ENCODE measurements at regions not wholly inside any gene's neighbourhood (a gene's known extent, or its start where the extent isn't known, plus 50 kb on each side); places are given as distances from the start of the nearest gene placed in this dataset.

DNA sequence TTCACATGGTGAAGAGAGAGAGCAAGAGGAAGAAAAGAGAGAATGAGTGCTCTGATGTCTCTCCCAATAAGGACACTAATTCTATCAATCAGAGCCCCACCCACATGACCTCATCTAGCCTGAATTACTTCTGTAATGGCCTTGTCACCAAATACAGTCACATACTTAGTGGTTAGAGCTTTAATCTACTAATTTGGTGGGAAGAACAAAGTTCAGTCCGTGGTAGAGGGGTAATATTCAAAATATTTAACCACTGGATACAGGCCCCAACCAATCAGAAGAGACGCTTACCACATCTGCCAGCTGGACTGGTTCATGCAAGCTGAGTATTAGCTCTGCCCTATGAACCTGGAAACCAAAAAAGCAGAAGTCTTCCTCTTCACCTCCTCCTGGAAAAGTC, 336.3 kb upstream of the NFE2L3 start:
- Histone ChIP-seq H3K79me2 (ENCODE audit: control insufficient read depth, insufficient read depth, low read length) (no peaks in the 10 kb centered on the region), H3K4me3 (ENCODE audit: control extremely low read depth in 1 of 5, extremely low read depth in 1 of 5, insufficient read depth in 1 of 5, low read depth in 2 of 5, low read length in 4 of 5) (no peak overlapping the region), H3K27ac (ENCODE audit: low read length in 2 of 2) (no peak overlapping the region), H3K4me2 (replicated peaks; ENCODE audit: low read depth, low read length, poor library complexity, severe bottlenecking) (no peak overlapping the region), H3K9me3 (ENCODE audit: control extremely low read depth in 1 of 3, control insufficient read depth in 2 of 3, insufficient read depth in 1 of 3, low read length in 2 of 3) (peaks cover 0 to 2% (median 0%) of the 10 kb centered on the region in 3 donors), H3K9ac (ENCODE audit: low read length) (no peak overlapping the region), H4K20me1 (ENCODE audit: control insufficient read depth, insufficient read depth, low read length, poor library complexity, severe bottlenecking) (no peaks in the 10 kb centered on the region), H2AFZ (ENCODE audit: insufficient read depth, low read depth, low read length, poor library complexity, severe bottlenecking) (no peak overlapping the region), H3K36me3 (replicated peaks in 1 of 2; ENCODE audit: control extremely low read depth in 1 of 2, control insufficient read depth in 1 of 2, extremely low read depth in 1 of 2, insufficient read depth in 2 of 2, low read length in 1 of 2) (no peaks in the 10 kb centered on the region), H3K4me1 (ENCODE audit: control insufficient read depth in 2 of 2, insufficient read depth in 2 of 2, low read length in 2 of 2) (no peaks in the 10 kb centered on the region), H3K27me3 (replicated peaks in 1 of 4; ENCODE audit: control extremely low read depth in 1 of 4, control insufficient read depth in 3 of 4, insufficient read depth in 4 of 4, low read length in 3 of 4) (peaks cover 0 to 9% (median 2%) of the 10 kb centered on the region in 4 experiments)
- no peak for TF ChIP-seq EZH2 (IDR thresholded peaks at IDR 0.05; ENCODE audit: borderline replicate concordance, insufficient read depth, low read depth, low read length, poor library complexity, severe bottlenecking)
- TF ChIP-seq, protein P1, sequence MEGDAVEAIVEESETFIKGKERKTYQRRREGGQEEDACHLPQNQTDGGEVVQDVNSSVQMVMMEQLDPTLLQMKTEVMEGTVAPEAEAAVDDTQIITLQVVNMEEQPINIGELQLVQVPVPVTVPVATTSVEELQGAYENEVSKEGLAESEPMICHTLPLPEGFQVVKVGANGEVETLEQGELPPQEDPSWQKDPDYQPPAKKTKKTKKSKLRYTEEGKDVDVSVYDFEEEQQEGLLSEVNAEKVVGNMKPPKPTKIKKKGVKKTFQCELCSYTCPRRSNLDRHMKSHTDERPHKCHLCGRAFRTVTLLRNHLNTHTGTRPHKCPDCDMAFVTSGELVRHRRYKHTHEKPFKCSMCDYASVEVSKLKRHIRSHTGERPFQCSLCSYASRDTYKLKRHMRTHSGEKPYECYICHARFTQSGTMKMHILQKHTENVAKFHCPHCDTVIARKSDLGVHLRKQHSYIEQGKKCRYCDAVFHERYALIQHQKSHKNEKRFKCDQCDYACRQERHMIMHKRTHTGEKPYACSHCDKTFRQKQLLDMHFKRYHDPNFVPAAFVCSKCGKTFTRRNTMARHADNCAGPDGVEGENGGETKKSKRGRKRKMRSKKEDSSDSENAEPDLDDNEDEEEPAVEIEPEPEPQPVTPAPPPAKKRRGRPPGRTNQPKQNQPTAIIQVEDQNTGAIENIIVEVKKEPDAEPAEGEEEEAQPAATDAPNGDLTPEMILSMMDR (IDR thresholded peaks at IDR 0.05) = no peak
- no peak for DNase-seq
- Mint-ChIP-seq H3K9me3 (ENCODE audit: insufficient read depth) (peaks cover 10% of the 10 kb centered on the region), H3K27me3 (peaks cover 50% of the 10 kb centered on the region), H3K27ac (no peak overlapping the region), H3K4me1 (no peaks in the 10 kb centered on the region), H3K4me3 (no peak overlapping the region)
- CTCF ChIA-PET = interaction anchor here (1.1 kb wide), 1 partner anchor 37 kb away, joined by 3 read pairs; no protein-coding TSS in a partner anchor
- no peak for ATAC-seq (ENCODE audit: low read depth)
- intact Hi-C loops (cut with micrococcal nuclease) = no loop called here
- POLR2A ChIA-PET = no interaction called here
- no CpG with 5 or more reads among the region's 2 CpGs for WGBS (ENCODE audit: insufficient coverage)

DNA sequence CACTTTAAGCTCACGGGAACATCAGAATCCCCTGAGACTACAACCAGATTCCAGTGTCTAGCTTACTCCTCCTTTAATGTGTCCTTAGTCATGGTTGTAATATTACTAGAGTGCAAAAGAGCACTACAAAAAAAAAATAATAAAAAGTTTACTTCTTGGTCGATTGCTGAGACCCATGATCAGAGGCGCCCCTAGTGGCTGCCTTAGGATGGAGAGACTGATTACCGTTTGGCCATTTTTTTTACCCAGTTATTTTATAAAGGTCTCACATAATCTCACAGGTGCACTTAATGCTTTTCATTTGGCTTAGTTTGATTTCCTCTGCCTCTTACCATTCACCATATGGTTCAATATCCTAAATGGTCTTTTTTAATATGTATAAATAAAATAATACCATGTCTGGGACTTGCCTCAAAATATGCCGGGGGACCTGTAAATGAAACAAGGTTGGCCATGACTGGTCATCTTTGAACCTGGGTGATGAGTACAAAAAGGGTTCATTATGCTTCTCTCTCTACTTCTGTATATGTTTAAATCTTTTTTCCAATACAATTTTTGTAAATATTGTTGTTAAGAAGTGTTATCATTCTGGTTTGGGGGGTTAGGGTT, 331.5 kb upstream of the NFE2L3 start:
- Histone ChIP-seq H3K79me2 (ENCODE audit: control insufficient read depth, insufficient read depth, low read length) (no peaks in the 10 kb centered on the region), H3K9me3 (ENCODE audit: control extremely low read depth in 1 of 3, control insufficient read depth in 2 of 3, insufficient read depth in 1 of 3, low read length in 2 of 3) (peaks cover 0 to 2% (median 0%) of the 10 kb centered on the region in 3 donors), H3K9ac (ENCODE audit: low read length) (no peak overlapping the region), H3K4me3 (ENCODE audit: control extremely low read depth in 1 of 5, extremely low read depth in 1 of 5, insufficient read depth in 1 of 5, low read depth in 2 of 5, low read length in 4 of 5) (no peak overlapping the region), H3K27me3 (replicated peaks in 1 of 4; ENCODE audit: control extremely low read depth in 1 of 4, control insufficient read depth in 3 of 4, insufficient read depth in 4 of 4, low read length in 3 of 4) (peaks cover 0 to 8% (median 6%) of the 10 kb centered on the region in 4 experiments), H3K27ac (ENCODE audit: low read length in 2 of 2) (no peak overlapping the region), H3K4me2 (replicated peaks; ENCODE audit: low read depth, low read length, poor library complexity, severe bottlenecking) (no peak overlapping the region), H4K20me1 (ENCODE audit: control insufficient read depth, insufficient read depth, low read length, poor library complexity, severe bottlenecking) (no peaks in the 10 kb centered on the region), H3K36me3 (replicated peaks in 1 of 2; ENCODE audit: control extremely low read depth in 1 of 2, control insufficient read depth in 1 of 2, extremely low read depth in 1 of 2, insufficient read depth in 2 of 2, low read length in 1 of 2) (no peaks in the 10 kb centered on the region), H2AFZ (ENCODE audit: insufficient read depth, low read depth, low read length, poor library complexity, severe bottlenecking) (no peak overlapping the region), H3K4me1 (ENCODE audit: control insufficient read depth in 2 of 2, insufficient read depth in 2 of 2, low read length in 2 of 2) (peaks cover 2 to 3% of the 10 kb centered on the region in 2 donors)
- H3K9me3 Mint-ChIP-seq (ENCODE audit: insufficient read depth) = peaks cover 10% of the 10 kb centered on the region
- ChIA-PET CTCF (no interaction called here), POLR2A (no interaction called here)
- H3K27me3 Mint-ChIP-seq = peaks cover 58% of the 10 kb centered on the region
- WGBS (ENCODE audit: insufficient coverage) = 100% methylated on average over 1 of the region's 5 CpGs
- no peak for ATAC-seq (ENCODE audit: low read depth)
- TF ChIP-seq, protein P1 (IDR thresholded peaks at IDR 0.05) = peak; percentile 60
- no peak for TF ChIP-seq EZH2 (IDR thresholded peaks at IDR 0.05; ENCODE audit: borderline replicate concordance, insufficient read depth, low read depth, low read length, poor library complexity, severe bottlenecking)
- no peak overlapping the region for H3K27ac Mint-ChIP-seq
- peaks cover 2% of the 10 kb centered on the region for H3K4me1 Mint-ChIP-seq
- DNase-seq = no peak
- no peak overlapping the region for H3K4me3 Mint-ChIP-seq
- intact Hi-C loops (cut with micrococcal nuclease) = no loop called here
